Stimulated activated CD8-positive, alpha-beta memory T cell treated with anti-CD3 and anti-CD28 coated beads, Interleukin-4, amount 100 ng/mL, for 48 hours (primary cell): ENCODE measurements at regions not wholly inside any gene's neighbourhood (a gene's known extent, or its start where the extent isn't known, plus 50 kb on each side); places are given as distances from the start of the nearest gene placed in this dataset.

Source experiments
- DNase-seq: peaks from one replicate; pipeline ENCODE4 v3.0.0-alpha.2; 2020

GRCh38 chr13:44293908-44294735, 79.5 kb upstream of the SERP2 start:
- DNase-seq = no peak

GRCh38 chr13:44294876-44295275, 78.7 kb upstream of the SERP2 start:
- DNase-seq = no peak

- DNase-seq = no peak
Observed at GRCh38 chr13:44296856-44297255, 76.8 kb upstream of the SERP2 start.

- no peak for DNase-seq
Observed at GRCh38 chr13:44298314-44298713, 75.3 kb upstream of the SERP2 start.

GRCh38 chr13:44299152-44299943, 74.3 kb upstream of the SERP2 start:
- no peak for DNase-seq

- no peak for DNase-seq
Observed at GRCh38 chr13:44300895-44301638, 72.6 kb upstream of the SERP2 start.

GRCh38 chr13:44301639-44302015, 72.0 kb upstream of the SERP2 start:
- DNase-seq = no peak

GRCh38 chr13:44302233-44302632, 71.4 kb upstream of the SERP2 start:
- no peak for DNase-seq

- DNase-seq = no peak
Observed at GRCh38 chr13:44302940-44303575, 70.6 kb upstream of the SERP2 start.

- DNase-seq = no peak
Observed at GRCh38 chr13:44303681-44304432, 69.8 kb upstream of the SERP2 start.

GRCh38 chr13:44304433-44304725, 69.2 kb upstream of the SERP2 start:
- DNase-seq = no peak

- no peak for DNase-seq
Observed at GRCh38 chr13:44305286-44305685, 68.3 kb upstream of the SERP2 start.

GRCh38 chr13:44305917-44306370, 67.7 kb upstream of the SERP2 start:
- DNase-seq = no peak

- DNase-seq = no peak
Observed at GRCh38 chr13:44306371-44307192, 67.0 kb upstream of the SERP2 start.

- no peak for DNase-seq
Observed at GRCh38 chr13:44307255-44307654, 66.4 kb upstream of the SERP2 start.

GRCh38 chr13:44307844-44308243, 65.8 kb upstream of the SERP2 start:
- DNase-seq = no peak

GRCh38 chr13:44308352-44308751, 65.3 kb upstream of the SERP2 start:
- DNase-seq = no peak

GRCh38 chr13:44309794-44310757, 63.5 kb upstream of the SERP2 start:
- no peak for DNase-seq

GRCh38 chr13:44311011-44311780, 62.4 kb upstream of the SERP2 start:
- no peak for DNase-seq
